ENCODE measurements at regions not wholly inside any gene's neighbourhood (a gene's known extent, or its start where the extent isn't known, plus 50 kb on each side); places are given as distances from the start of the nearest gene placed in this dataset.
A peak's percentile ranks its signal among the peaks of the same experiment; 100 is the strongest.

- DNase-seq: no peak
These were observed 58.0 kb upstream of the ELK3 start for GRCh38 chr12:96136161-96136560.

GRCh38 chr12:96136725-96137378 lies 57.3 kb upstream of the ELK3 start:
- DNase-seq: no peak

- DNase-seq: peak; percentile 20
These were observed 54.0 kb upstream of the ELK3 start for GRCh38 chr12:96140174-96140573.

GRCh38 chr12:96141216-96141912 lies 52.8 kb upstream of the ELK3 start:
- DNase-seq: no peak

- no peak for DNase-seq
These were observed 50.8 kb upstream of the ELK3 start for GRCh38 chr12:96143392-96143791.

- DNase-seq: no peak
These were observed 50.2 kb upstream of the ELK3 start for GRCh38 chr12:96143827-96144565.

All from amniotic stem cell (primary cell).